Kidney (tissue), 13 donors: ENCODE measurements at regions not wholly inside any gene's neighbourhood (a gene's known extent, or its start where the extent isn't known, plus 50 kb on each side); places are given as distances from the start of the nearest gene placed in this dataset.

Source experiments
- DNase-seq, 5 donors: peaks; one replicate each; pipeline ENCODE4 v3.0.0-alpha.2; 2013 to 2020
- FAIRE-seq: peaks from 2 replicates; lab custom pipeline; 2012; peaks lifted over from hg19 to GRCh38; lab: Jason Lieb, UNC
- H3K27ac ChIP-seq, 2 donors: one replicate each; pipeline ENCODE4 v1.7.0; 2013; ENCODE audit warnings: low read depth in 2 of 2, low read length in 2 of 2, inconsistent platforms in 1 of 2
- H3K27me3 ChIP-seq: one replicate; pipeline ENCODE4 v1.7.1; 2013; ENCODE audit warnings: low read length, inconsistent platforms; ENCODE audit not compliant: control insufficient read depth, insufficient read depth
- H3K36me3 ChIP-seq, 3 donors: one replicate each; pipeline versions ENCODE4 v1.7.0 to v1.7.1; 2013; ENCODE audit warnings: low read length in 3 of 3, control low read depth in 1 of 3, inconsistent platforms in 1 of 3; ENCODE audit not compliant: insufficient read depth in 3 of 3, control insufficient read depth in 2 of 3
- H3K4me1 ChIP-seq, 3 donors: one replicate each; pipeline versions ENCODE4 v1.7.0 to v1.7.1; 2013; ENCODE audit warnings: low read length in 3 of 3, inconsistent platforms in 1 of 3, low read depth in 1 of 3; ENCODE audit not compliant: control insufficient read depth in 2 of 3, insufficient read depth in 2 of 3
- H3K4me3 ChIP-seq, 3 donors: one replicate each; pipeline versions ENCODE4 v1.7.0 to v1.8.1; 2013; ENCODE audit warnings: low read length in 3 of 3, control low read depth in 1 of 3, inconsistent platforms in 1 of 3
- H3K9ac ChIP-seq, 3 donors: one replicate each; pipeline versions ENCODE4 v1.7.0 to v1.7.1; 2013; ENCODE audit warnings: low read length in 3 of 3, control low read depth in 1 of 3, inconsistent platforms in 1 of 3
- H3K9me3 ChIP-seq, 3 donors: one replicate each; pipeline versions ENCODE4 v1.7.0 to v1.7.1; 2013; ENCODE audit warnings: low read length in 3 of 3, control low read depth in 1 of 3, inconsistent platforms in 1 of 3; ENCODE audit not compliant: control insufficient read depth in 2 of 3, insufficient read depth in 1 of 3
- intact Hi-C: fragments of 100-400 bp; cut with DNase I; formaldehyde crosslinking; loops from one replicate; pipeline ENCODE4 v1.11.1; 2022
- TF ChIP-seq, protein P1 (sequence below): IDR thresholded peaks from 3 replicates; pipeline ENCODE4 v1.5.1; 2012; ENCODE audit warnings: mild to moderate bottlenecking, moderate library complexity, borderline replicate concordance; ENCODE audit not compliant: insufficient read depth; ENCODE audit errors: extremely low read depth
- donor health status: control.
- donor health status: control.
- donor health status: control.
- donor health status: control.
- donor health status: control.
- donor health status: DM: yes; HTN: yes; CAD: no.
- donor health status: Normal renal cell carcinoma (clear cell type).

DNA sequence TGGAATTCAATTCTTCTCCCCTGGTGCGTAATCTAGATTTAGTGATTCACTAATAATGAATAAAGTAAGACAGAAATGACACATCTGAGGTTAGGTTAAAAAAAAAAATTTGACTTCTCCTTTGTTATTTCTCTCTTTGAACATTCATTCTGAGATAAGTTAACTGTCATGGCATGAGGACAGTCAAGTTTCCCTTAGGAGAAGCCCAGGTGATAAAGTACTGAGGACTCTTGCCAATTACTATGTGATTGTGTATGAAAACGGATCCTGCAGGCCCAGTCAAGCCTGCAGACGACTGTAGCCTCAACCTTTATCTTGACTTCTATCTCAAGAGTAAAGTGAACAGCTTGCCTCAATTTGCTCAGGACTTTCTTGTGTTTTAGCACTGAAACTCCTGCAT is 293.2 kb downstream of the PRR32 start:
- FAIRE-seq, result no peak
- no peaks in the 10 kb centered on the region for H3K36me3 ChIP-seq
- no peaks in the 10 kb centered on the region for H3K4me1 ChIP-seq
- H3K27me3 ChIP-seq, result no peaks in the 10 kb centered on the region
- TF ChIP-seq, protein P1, sequence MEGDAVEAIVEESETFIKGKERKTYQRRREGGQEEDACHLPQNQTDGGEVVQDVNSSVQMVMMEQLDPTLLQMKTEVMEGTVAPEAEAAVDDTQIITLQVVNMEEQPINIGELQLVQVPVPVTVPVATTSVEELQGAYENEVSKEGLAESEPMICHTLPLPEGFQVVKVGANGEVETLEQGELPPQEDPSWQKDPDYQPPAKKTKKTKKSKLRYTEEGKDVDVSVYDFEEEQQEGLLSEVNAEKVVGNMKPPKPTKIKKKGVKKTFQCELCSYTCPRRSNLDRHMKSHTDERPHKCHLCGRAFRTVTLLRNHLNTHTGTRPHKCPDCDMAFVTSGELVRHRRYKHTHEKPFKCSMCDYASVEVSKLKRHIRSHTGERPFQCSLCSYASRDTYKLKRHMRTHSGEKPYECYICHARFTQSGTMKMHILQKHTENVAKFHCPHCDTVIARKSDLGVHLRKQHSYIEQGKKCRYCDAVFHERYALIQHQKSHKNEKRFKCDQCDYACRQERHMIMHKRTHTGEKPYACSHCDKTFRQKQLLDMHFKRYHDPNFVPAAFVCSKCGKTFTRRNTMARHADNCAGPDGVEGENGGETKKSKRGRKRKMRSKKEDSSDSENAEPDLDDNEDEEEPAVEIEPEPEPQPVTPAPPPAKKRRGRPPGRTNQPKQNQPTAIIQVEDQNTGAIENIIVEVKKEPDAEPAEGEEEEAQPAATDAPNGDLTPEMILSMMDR, result no peak
- DNase-seq, result peak in 2 of 5 donors; percentile 0 to 1
- H3K9ac ChIP-seq, result no peak overlapping the region
- H3K4me3 ChIP-seq, result no peak overlapping the region
- intact Hi-C loops, result no loop called here
- H3K9me3 ChIP-seq, result no peaks in the 10 kb centered on the region
- no peak overlapping the region for H3K27ac ChIP-seq

DNA sequence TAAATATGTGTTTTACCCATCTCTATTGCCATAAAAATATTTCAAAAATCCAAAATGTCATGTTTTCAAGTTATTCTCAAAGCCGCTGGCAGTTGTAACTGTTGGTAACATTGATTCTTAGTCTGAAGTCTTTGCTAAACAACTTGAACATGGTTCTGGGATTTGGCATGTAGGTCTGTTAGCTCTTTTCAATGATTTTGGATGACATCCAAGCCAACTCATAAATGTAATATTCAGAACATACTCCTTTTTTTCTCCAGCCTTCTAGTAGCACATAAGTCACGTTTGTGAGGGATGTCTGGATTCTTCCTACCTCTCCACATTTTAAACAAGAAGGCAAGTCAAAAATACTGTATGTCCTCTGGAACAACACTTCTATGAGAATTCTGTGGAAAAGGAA is 305.3 kb downstream of the PRR32 start:
- Histone ChIP-seq H3K36me3 (no peaks in the 10 kb centered on the region), H3K9ac (no peak overlapping the region), H3K4me3 (no peak overlapping the region), H3K27me3 (no peaks in the 10 kb centered on the region), H3K27ac (no peak overlapping the region), H3K9me3 (no peaks in the 10 kb centered on the region), H3K4me1 (no peaks in the 10 kb centered on the region)
- intact Hi-C loops, result no loop called here
- no peak for DNase-seq
- FAIRE-seq, result no peak
- TF ChIP-seq, protein P1, result no peak

DNA sequence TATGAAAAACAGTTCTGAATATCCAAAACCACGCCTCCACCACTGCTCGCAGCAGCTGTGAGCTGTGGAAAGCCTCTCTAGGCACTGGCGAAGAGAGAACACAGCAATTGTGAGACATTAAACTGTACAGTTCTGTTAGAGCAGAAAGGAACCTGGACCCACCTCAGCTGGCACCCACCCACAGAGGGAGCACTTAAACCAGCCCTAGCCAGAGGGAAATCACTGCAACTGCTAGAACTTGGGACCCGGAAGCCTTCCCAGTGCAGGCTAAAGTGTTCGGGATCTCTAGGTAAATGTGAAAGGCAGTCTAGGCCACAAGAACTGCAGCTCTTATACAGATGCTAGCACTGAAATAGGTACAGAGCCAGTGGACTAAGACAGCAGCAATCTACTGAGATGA is 308.8 kb downstream of the PRR32 start:
- Histone ChIP-seq H3K36me3 (no peaks in the 10 kb centered on the region), H3K9ac (no peak overlapping the region)

DNA sequence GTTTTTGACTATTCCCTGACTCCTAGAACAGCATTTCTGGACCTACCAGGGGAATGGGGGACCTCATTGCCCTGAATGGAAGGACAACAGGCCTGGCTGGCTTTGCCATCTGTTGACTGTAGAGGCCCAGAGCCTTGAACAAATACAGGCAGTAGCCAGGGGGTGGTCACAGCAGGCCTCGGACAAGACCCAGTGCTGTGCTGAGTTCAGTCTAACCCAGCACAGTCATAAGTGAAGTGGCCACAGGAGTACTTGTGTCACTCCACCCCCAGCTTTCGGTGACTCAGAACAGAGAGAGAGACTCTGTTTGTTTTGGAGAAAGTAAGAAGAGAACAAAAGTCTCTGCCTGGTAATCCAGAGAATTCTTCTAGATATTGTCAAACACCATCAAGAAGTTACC is 310.0 kb downstream of the PRR32 start:
- Histone ChIP-seq H3K4me3 (no peak overlapping the region), H3K36me3 (no peaks in the 10 kb centered on the region), H3K27me3 (no peaks in the 10 kb centered on the region), H3K9me3 (no peaks in the 10 kb centered on the region), H3K27ac (no peak overlapping the region), H3K4me1 (no peaks in the 10 kb centered on the region), H3K9ac (no peak overlapping the region)
- FAIRE-seq (no peak), DNase-seq (no peak)
- intact Hi-C loops, result no loop called here
- TF ChIP-seq, protein P1, result no peak

More for the DNA sequence above, 308.8 kb downstream of the PRR32 start:
- FAIRE-seq, result no peak
- TF ChIP-seq, protein P1, result no peak
- H3K27me3 ChIP-seq, result no peaks in the 10 kb centered on the region
- DNase-seq, result no peak
- no peaks in the 10 kb centered on the region for H3K4me1 ChIP-seq
- H3K4me3 ChIP-seq, result no peak overlapping the region
- H3K27ac ChIP-seq, result no peak overlapping the region
- H3K9me3 ChIP-seq, result no peaks in the 10 kb centered on the region
- intact Hi-C loops, result no loop called here
